NCI-H1436 treated with DMSO at 0.1 percent for 48 hours (cell line): ENCODE measurements at regions not wholly inside any gene's neighbourhood (a gene's known extent, or its start where the extent isn't known, plus 50 kb on each side); places are given as distances from the start of the nearest gene placed in this dataset.

Source experiments
- DNase-seq: peaks from one replicate; lab custom pipeline; 2025; lab: John Stamatoyannopoulos, UW

GRCh38 chrX:10818651-10819050 is 198.3 kb upstream of the MID1 start:
- no peak for DNase-seq

GRCh38 chrX:10819973-10820372 is 199.6 kb upstream of the MID1 start:
- no peak for DNase-seq

- DNase-seq, result no peak
Observed at GRCh38 chrX:10821293-10821692, 200.9 kb upstream of the MID1 start.

GRCh38 chrX:10828036-10828435 is 207.7 kb upstream of the MID1 start:
- DNase-seq, result no peak

- no peak for DNase-seq
Observed at GRCh38 chrX:10828640-10829039, 208.3 kb upstream of the MID1 start.

- peak; percentile 53 for DNase-seq
Observed at GRCh38 chrX:10831716-10832502, 211.5 kb upstream of the MID1 start.

GRCh38 chrX:10833299-10834169 is 213.1 kb upstream of the MID1 start:
- DNase-seq, result no peak

- no peak for DNase-seq
Observed at GRCh38 chrX:10841579-10841978, 221.2 kb upstream of the MID1 start.

- no peak for DNase-seq
Observed at GRCh38 chrX:10842646-10843045, 222.3 kb upstream of the MID1 start.

- no peak for DNase-seq
Observed at GRCh38 chrX:10847333-10847732, 226.9 kb upstream of the MID1 start.

GRCh38 chrX:10851809-10852208 is 231.4 kb upstream of the MID1 start:
- no peak for DNase-seq

- no peak for DNase-seq
Observed at GRCh38 chrX:10854594-10854993, 234.2 kb upstream of the MID1 start.

- DNase-seq, result no peak
Observed at GRCh38 chrX:10855845-10856244, 235.5 kb upstream of the MID1 start.

GRCh38 chrX:10856797-10857196 is 236.4 kb upstream of the MID1 start:
- DNase-seq, result no peak

- DNase-seq, result no peak
Observed at GRCh38 chrX:10859353-10859752, 239.0 kb upstream of the MID1 start.

- DNase-seq, result no peak
Observed at GRCh38 chrX:10875995-10876394, 235.1 kb upstream of the HCCS start.

- no peak for DNase-seq
Observed at GRCh38 chrX:10882484-10882883, 228.6 kb upstream of the HCCS start.

- DNase-seq, result no peak
Observed at GRCh38 chrX:10884246-10884645, 226.9 kb upstream of the HCCS start.

- no peak for DNase-seq
Observed at GRCh38 chrX:10892621-10893225, 218.4 kb upstream of the HCCS start.

GRCh38 chrX:10893366-10893765 is 217.8 kb upstream of the HCCS start:
- no peak for DNase-seq

GRCh38 chrX:10893976-10894375 is 217.2 kb upstream of the HCCS start:
- DNase-seq, result no peak

- DNase-seq, result no peak
Observed at GRCh38 chrX:10897768-10898167, 213.4 kb upstream of the HCCS start.
